Osteoblast (primary cell): ENCODE measurements at regions not wholly inside any gene's neighbourhood (a gene's known extent, or its start where the extent isn't known, plus 50 kb on each side); places are given as distances from the start of the nearest gene placed in this dataset.
"Not testable (repeated sequence)": the region's sequence is repeated elsewhere in the genome, so short reads cannot be mapped to it uniquely, and the experiment has no call there.

ENCODE experiments used
- DNase-seq: peaks from one replicate; pipeline ENCODE4 v3.0.0; 2011; ENCODE audit warnings: low spot score, mixed read lengths; ENCODE audit not compliant: insufficient read length; ENCODE audit errors: missing footprints
- H2AFZ ChIP-seq: 2 replicates; pipeline ENCODE4 v1.6.0; 2011; ENCODE audit warnings: mild to moderate bottlenecking, low read length
- H3K27ac ChIP-seq: 2 replicates; pipeline ENCODE4 v1.5.1; 2011; ENCODE audit warnings: mild to moderate bottlenecking, low read depth, low read length, moderate library complexity
- H3K27me3 ChIP-seq: 2 replicates; pipeline ENCODE4 v1.6.0; 2012; ENCODE audit warnings: mild to moderate bottlenecking, control low read depth, inconsistent platforms, low read length, moderate library complexity; ENCODE audit not compliant: insufficient read depth
- H3K36me3 ChIP-seq: 2 replicates; pipeline ENCODE4 v1.5.1; 2011; ENCODE audit warnings: mild to moderate bottlenecking, low read length, control low read depth, moderate library complexity; ENCODE audit not compliant: insufficient read depth
- H3K4me1 ChIP-seq: 2 replicates; pipeline ENCODE4 v1.5.1; 2011; ENCODE audit warnings: mild to moderate bottlenecking, low read length, control low read depth, moderate library complexity; ENCODE audit not compliant: insufficient read depth
- H3K4me2 ChIP-seq: 2 replicates; pipeline ENCODE4 v1.6.0; 2011; ENCODE audit warnings: mild to moderate bottlenecking, low read length; ENCODE audit not compliant: insufficient read depth
- H3K4me3 ChIP-seq: fragments of 200-600 bp; sonication (generic); 3 replicates; pipeline ENCODE4 v1.5.1; 2012; ENCODE audit warnings: mild to moderate bottlenecking, low read length, inconsistent platforms; ENCODE audit not compliant: insufficient read depth
- H3K79me2 ChIP-seq: 2 replicates; pipeline ENCODE4 v1.6.0; 2012; ENCODE audit warnings: mild to moderate bottlenecking, low read length, control low read depth, inconsistent platforms; ENCODE audit not compliant: insufficient read depth
- H3K9me3 ChIP-seq: 2 replicates; pipeline ENCODE4 v1.5.1; 2011; ENCODE audit warnings: low read depth, low read length, control low read depth
- H4K20me1 ChIP-seq: 2 replicates; pipeline ENCODE4 v1.6.0; 2012; ENCODE audit warnings: mild to moderate bottlenecking, low read length, control low read depth; ENCODE audit not compliant: insufficient read depth
- CTCF ChIP-seq: IDR thresholded peaks from 2 replicates; pipeline ENCODE4 v1.5.1; 2011; ENCODE audit warnings: mild to moderate bottlenecking, low read depth, low read length, moderate library complexity; ENCODE audit errors: extremely low read depth

DNA sequence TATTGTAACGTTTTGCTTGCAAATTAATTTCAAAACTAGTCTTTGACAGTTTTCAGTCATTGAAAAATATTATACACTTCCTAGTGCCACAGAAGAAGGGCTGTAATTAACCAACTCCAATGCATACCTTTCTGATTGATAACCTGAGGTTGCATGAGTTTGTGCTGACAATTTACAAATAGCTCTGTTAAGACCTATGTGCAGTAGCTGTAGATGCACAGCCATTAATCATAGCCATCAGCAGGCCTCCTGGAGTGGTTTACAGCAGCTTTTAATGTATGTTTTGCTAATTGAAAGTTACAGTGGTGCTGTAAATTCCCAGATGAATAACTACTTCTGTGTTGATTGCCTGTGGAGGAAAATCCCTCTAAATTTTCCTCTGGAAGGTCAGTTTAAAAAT, 758.1 kb downstream of the SH3BGRL start:
- TF ChIP-seq CTCF: no peak
- Histone ChIP-seq H3K27ac (no peak overlapping the region), H3K4me3 (no peak overlapping the region), H3K4me1 (no peaks in the 10 kb centered on the region), H3K4me2 (no peak overlapping the region), H3K27me3 (no peaks in the 10 kb centered on the region), H2AFZ (no peak overlapping the region), H3K79me2 (no peaks in the 10 kb centered on the region), H4K20me1 (no peaks in the 10 kb centered on the region), H3K36me3 (no peaks in the 10 kb centered on the region), H3K9me3 (no peaks in the 10 kb centered on the region)
- no peak for DNase-seq

- H3K4me1 ChIP-seq, H3K4me2 ChIP-seq, H3K9me3 ChIP-seq, H3K27me3 ChIP-seq, H3K36me3 ChIP-seq, H3K4me3 ChIP-seq, DNase-seq, H3K27ac ChIP-seq, H3K79me2 ChIP-seq, H2AFZ ChIP-seq, H4K20me1 ChIP-seq: not testable (repeated sequence)
These were observed 772.5 kb downstream of the SH3BGRL start for GRCh38 chrX:81974413-81974812.

- DNase-seq: no peak
- no peaks in the 10 kb centered on the region for H3K27me3 ChIP-seq
- TF ChIP-seq CTCF: no peak
- no peak overlapping the region for H3K4me2 ChIP-seq
- H2AFZ ChIP-seq: no peak overlapping the region
- no peak overlapping the region for H3K27ac ChIP-seq
- no peaks in the 10 kb centered on the region for H3K36me3 ChIP-seq
- H3K79me2 ChIP-seq: no peaks in the 10 kb centered on the region
- H4K20me1 ChIP-seq: no peaks in the 10 kb centered on the region
- no peak overlapping the region for H3K4me3 ChIP-seq
- H3K4me1 ChIP-seq: no peaks in the 10 kb centered on the region
- H3K9me3 ChIP-seq: no peaks in the 10 kb centered on the region
These were observed 778.1 kb downstream of the SH3BGRL start for GRCh38 chrX:81979806-81980515.

DNA sequence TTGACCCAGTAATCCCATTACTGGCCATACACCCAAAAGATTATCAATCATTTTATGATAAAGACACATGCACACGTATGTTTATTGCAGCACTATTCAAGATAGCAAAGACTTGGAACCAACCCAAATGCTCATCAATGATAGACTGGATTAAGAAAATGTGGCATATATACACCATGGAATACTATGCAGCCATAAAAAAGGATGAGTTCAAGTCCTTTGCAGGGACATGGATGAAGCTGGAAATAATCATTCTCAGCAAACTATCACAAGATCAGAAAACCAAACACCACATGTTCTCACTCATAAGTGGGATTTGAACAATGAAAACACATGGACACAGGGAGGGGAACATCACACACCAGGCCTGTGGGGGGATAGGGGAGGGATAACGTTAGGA, 785.3 kb downstream of the SH3BGRL start:
- not testable (repeated sequence) for H4K20me1 ChIP-seq, H3K4me2 ChIP-seq, H2AFZ ChIP-seq, H3K27ac ChIP-seq, DNase-seq, H3K36me3 ChIP-seq, H3K9me3 ChIP-seq, H3K27me3 ChIP-seq, H3K79me2 ChIP-seq, H3K4me3 ChIP-seq, H3K4me1 ChIP-seq

- Histone ChIP-seq H3K79me2 (no peaks in the 10 kb centered on the region), H3K4me2 (no peak overlapping the region), H3K27ac (no peak overlapping the region), H2AFZ (no peak overlapping the region), H3K27me3 (no peaks in the 10 kb centered on the region), H3K36me3 (no peaks in the 10 kb centered on the region), H3K4me1 (no peaks in the 10 kb centered on the region), H3K4me3 (no peak overlapping the region), H3K9me3 (peaks cover 2% of the 10 kb centered on the region), H4K20me1 (no peaks in the 10 kb centered on the region)
- DNase-seq: no peak
- no peak for TF ChIP-seq CTCF
These were observed 794.3 kb downstream of the SH3BGRL start for GRCh38 chrX:81996166-81996565.
